Activated CD4-positive, alpha-beta T cell treated with anti-CD3 and anti-CD28 coated beads, Interleukin-2, Interleukin-4, amounts not matched to agents 100 ng/mL and 50 ng/mL, durations not matched to agents 16 hours and 8 hours (primary cell): ENCODE measurements at regions not wholly inside any gene's neighbourhood (a gene's known extent, or its start where the extent isn't known, plus 50 kb on each side); places are given as distances from the start of the nearest gene placed in this dataset.
"Not testable (repeated sequence)": the region's sequence is repeated elsewhere in the genome, so short reads cannot be mapped to it uniquely, and the experiment has no call there.

ENCODE experiments used
- DNase-seq: peaks from one replicate; pipeline ENCODE4 v3.0.0-alpha.2; 2020; ENCODE audit warnings: low spot score

- no peak for DNase-seq
These were observed 171.8 kb upstream of the ATP5MC3 start for GRCh38 chr2:175353275-175353674.

DNA sequence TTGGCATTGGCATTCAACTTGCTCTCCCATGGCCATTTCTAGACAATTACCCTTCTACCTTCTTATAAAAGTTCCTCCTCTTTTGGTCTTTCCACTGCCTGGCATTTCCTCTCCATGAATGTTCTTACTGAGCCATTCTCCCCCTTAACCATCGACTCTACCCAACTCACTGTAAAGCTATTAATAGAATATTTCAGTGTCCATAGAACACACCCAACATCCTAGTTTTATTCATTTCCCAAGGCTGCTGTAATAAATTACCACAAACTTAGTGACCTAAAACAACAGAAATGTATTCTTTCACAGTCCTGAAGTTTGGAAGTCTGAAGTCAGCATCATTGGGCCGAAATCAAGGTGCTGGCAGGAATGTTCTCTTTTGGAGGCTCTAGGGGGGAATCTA lies 170.0 kb upstream of the ATP5MC3 start:
- DNase-seq, result no peak

GRCh38 chr2:175350105-175350504 lies 168.6 kb upstream of the ATP5MC3 start:
- no peak for DNase-seq

DNA sequence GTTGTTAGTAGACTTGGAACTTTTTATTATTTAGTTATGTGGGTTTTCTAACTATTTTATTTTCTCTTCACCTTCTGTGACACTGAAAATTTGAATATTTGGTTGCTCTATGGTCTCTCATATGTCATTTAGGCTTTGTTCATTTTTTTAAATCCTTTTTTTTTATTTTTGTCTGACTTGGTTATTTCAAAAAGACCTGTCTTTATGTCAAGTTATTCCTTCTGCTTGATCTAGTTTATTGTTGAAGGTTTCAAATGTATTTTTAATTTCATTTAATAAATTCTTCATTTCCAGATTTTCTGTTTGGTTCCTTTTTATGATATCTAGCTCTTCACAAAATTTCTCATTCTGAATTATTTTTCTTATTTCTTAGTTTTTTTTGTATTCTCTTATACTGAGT lies 160.6 kb upstream of the ATP5MC3 start:
- no peak for DNase-seq

GRCh38 chr2:175330195-175330594 lies 148.7 kb upstream of the ATP5MC3 start:
- no peak for DNase-seq

GRCh38 chr2:175326801-175327200 lies 145.3 kb upstream of the ATP5MC3 start:
- DNase-seq, result no peak

DNA sequence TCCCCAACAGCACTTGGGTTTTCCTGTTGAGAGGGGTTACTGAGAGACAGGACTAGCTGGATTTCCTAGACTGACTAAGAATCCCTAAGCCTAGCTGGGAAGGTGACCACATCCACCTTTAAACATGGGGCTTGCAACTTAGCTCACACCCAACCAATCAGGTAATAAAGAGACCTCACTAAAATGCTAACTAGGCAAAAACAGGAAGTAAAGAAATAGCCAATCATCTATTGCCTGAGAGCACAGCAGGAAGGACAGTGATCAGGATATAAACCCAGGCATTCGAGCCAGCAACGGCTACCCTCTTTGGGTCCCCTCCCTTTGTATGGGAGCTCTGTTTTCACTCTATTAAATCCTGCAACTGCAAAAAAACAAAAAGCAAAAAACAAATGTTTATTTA lies 144.7 kb upstream of the ATP5MC3 start:
- not testable (repeated sequence) for DNase-seq

GRCh38 chr2:175323162-175323561 lies 141.7 kb upstream of the ATP5MC3 start:
- DNase-seq, result no peak

DNA sequence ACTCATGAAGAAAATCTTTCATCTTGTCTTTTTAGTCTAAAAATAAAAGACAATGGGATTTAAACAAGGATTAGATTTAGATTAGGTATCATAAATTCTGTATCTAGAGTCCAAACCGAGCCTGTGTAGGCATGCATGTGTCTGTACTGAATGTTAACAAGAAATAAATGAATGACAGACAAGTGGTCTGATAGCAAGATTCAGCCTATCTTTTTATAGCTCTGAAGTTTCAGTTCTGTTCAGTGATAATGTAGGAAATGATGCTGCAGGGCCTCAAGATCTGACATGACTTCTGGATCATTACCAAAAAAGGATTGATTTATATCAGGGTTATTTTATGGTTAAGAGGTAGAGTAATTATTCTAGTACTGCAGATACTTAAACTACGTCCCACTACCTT lies 137.0 kb upstream of the ATP5MC3 start:
- no peak for DNase-seq

DNA sequence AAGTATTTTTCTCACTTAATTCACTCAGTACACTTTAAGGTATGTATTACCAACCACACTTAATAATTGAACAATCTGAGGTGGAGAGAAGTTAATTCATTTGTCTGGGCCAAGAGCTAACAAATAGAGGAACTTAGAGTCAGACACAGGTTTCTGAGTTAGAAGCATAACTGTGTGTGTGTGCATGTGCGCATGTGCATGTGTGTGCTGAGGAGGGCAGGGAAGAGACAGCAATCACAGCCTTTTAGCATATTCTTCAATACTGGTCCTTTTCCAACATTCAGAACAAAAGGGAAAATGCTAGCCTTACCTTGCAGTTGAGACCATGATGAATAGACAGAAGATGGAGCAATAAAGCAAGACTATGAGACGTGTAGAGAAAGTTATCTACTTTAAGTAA lies 136.2 kb upstream of the ATP5MC3 start:
- no peak for DNase-seq

- no peak for DNase-seq
These were observed 130.6 kb upstream of the ATP5MC3 start for GRCh38 chr2:175312137-175312536.

DNA sequence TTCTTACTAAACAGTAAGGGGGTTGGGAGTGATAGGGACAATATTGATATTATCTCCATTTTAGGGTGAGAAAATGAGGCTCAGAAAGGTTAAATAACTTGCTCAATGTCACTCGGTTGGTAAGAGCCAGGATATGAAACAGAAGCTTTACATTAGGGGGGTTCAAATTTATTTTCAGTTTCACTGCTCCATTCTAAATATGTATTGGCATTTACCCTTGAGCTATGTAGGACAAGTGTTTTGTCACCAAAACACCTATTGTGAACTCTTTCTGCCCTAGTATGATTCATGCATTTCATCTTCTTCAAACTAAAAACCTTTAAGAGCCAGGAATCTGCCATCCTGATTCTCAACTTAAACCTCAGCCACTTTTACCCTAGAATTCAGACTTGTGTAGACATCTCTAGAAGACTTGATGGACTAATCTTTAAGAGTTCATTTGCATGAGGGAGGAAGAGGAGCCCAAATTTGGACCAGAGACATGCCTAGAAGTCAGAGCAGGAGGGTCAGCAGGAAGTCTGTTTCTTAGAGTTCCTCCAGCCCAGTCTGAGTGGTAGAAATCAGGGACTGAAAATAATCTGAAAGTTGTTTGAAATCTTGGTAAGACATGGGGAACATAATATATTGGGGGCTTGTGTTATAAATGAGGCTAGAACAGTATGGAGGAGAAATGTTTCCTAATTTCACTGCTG lies 129.4 kb upstream of the ATP5MC3 start:
- no peak for DNase-seq

GRCh38 chr2:175309799-175310198 lies 128.3 kb upstream of the ATP5MC3 start:
- peak; percentile 3 for DNase-seq

DNA sequence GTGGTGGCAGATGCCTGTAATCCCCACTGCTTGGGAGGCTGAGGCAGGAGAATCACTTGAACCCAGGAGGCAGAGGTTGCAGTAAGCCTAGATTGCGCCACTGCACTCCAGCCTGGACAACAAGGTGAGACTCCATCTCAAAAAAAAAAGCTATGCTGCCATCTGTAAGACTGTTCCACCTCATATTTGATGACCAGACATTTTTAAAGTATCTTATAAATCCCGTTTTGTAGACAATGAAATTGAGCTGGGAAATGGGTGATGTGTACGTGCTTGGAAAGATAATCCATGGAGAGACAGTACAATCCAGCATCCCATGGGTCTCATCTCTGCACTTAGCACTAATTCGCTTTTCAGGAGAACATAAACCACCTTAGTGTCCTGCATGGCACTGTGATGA lies 126.5 kb upstream of the ATP5MC3 start:
- no peak for DNase-seq

DNA sequence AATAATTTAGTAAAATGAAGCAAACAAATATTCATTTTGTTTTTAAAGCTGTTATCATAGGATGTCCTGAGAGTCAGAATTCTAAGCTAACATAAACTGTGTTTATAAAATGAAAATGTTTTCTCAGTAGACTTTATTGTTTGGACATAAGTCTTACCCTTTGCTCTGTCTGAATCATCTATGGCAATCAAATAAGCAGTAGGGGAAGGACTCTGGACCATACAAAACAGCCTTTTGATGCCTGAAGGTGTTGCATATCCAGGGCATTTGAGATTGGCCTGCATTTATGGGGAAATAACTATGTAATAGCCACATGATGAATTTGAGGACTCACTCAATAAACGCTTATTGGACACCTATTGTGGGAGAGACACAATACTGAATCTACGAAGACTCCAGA lies 123.0 kb upstream of the ATP5MC3 start:
- DNase-seq, result no peak

DNA sequence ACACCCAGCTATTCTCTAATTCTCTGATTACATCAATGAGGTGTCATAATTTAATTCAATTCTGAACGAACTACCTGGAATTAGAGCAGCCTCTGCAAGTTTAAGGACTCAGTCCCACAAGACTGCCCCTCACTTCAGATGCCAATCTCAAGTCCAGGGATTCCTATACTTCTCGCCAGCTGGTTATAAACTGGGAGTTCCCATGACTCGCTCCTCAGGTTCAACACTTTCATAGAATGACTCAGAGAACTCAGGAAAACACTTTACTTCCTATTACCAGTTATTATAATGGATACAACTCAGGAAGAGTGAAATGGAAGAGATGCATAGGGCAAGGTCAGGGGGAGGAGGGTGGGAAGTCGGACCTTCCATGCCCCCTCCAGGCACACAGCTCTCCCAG lies 112.3 kb upstream of the ATP5MC3 start:
- no peak for DNase-seq

DNA sequence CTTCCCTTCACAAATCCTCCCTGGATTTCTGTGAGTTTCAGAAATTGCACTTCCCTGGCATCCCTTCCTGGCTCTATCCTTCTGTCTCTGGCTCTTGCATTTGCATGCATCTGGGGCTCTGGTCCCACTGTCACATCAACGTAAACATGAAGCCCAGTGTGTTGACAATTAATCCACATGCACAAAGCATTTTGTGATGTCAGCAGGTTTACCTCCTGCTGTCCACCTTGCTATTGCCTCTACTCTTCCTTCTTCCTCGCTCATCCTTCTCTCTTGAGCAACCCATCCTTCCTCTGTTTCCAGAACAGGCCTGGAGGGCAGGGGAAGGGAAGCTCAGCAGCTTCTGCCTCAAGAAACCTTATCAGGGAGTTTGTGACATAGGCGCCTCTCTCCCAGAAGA lies 111.7 kb upstream of the ATP5MC3 start:
- no peak for DNase-seq

- no peak for DNase-seq
These were observed 101.4 kb upstream of the ATP5MC3 start for GRCh38 chr2:175282886-175283285.

DNA sequence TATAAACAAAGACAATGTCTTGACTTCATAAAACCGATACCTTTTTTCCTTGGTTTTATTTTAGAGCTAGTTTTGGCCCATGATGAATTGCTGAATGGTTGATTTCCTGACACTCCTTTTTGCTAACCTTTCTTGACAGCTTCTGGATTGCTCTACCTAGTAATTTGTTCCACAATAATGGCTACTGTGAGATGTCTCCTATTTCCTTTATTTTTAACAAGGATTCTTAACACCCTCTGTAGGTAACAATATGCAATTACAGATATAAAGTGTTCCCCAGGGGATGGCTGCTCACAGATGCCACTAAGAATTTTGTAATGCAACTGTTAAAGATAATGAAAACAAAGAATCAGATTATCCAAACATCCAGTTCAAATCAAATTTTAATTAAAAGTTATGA lies 100.8 kb upstream of the ATP5MC3 start:
- peak; percentile 33 for DNase-seq

GRCh38 chr2:175277772-175278171 lies 96.3 kb upstream of the ATP5MC3 start:
- DNase-seq, result no peak

DNA sequence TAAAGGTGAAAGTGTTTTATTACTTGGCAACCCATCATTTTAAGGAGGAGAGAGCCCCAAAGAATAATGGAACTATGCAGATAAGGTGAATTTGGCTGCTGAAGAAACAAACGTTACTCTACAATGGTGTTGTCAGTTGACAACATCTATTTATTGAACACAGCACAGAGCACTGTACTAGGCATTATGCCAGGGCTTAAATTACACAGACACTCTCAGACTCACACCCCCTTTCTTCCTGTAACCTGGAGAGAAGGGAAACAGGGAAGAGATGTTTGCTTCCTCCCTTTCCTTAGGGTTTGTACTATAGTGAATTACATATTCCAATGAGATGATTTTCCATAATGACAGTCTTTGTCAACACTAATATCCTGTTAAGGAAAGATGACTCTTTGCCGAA lies 94.0 kb upstream of the ATP5MC3 start:
- DNase-seq, result no peak

- no peak for DNase-seq
These were observed 77.7 kb upstream of the ATP5MC3 start for GRCh38 chr2:175259164-175259563.

GRCh38 chr2:175256806-175257585 lies 75.5 kb upstream of the ATP5MC3 start:
- no peak for DNase-seq

- not testable (repeated sequence) for DNase-seq
These were observed 74.9 kb upstream of the ATP5MC3 start for GRCh38 chr2:175256391-175256790.
